Occipital lobe (tissue), 1 donor: ENCODE measurements at regions not wholly inside any gene's neighbourhood (a gene's known extent, or its start where the extent isn't known, plus 50 kb on each side); places are given as distances from the start of the nearest gene placed in this dataset.
"Not testable (repeated sequence)": the region's sequence is repeated elsewhere in the genome, so short reads cannot be mapped to it uniquely, and the experiment has no call there.

Source experiments
- DNase-seq: peaks from one replicate; lab custom pipeline; 2025; lab: John Stamatoyannopoulos, UW

DNA sequence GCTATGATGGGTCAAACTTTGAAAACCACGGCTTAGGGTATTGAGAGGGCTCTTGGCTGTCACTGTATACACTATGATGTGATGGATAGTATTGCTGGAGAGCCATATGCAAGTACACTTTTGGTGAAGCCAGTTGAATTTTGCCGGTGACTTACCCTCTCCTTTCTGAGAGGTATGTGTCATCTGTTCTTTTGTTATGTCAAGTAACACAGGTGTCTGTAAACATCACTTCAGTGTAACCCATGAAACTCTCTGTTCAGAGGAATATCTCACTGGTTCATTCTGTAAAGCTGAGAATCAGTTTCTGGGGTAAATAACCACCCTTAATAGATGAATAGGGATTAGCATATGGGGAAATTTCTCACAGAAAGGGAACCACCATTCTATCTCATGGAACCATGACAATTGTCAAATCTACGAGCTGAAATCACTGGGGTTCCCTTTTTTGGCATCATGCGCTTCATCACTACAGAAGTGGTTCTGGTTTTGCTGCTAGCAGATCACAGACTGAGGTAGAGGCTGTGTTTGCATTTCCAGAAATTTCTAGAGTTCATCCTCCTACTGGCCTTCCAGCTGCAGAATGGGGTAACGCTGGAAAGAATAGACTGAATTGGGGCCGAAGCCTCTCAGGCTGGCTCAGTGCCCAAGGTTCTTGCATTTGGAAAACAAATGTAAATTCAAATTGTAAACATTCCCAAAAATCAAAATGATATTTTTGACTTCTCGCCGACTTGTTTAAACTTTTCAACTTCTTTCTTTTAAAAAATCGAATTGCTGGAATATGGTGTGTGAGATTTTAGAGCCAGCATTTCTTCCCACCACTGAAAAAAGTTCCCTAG, 83.3 kb upstream of the CREB5 start:
- no peak for DNase-seq

- no peak for DNase-seq
Measured at GRCh38 chr7:28329661-28330363, 82.5 kb upstream of the CREB5 start.

DNA sequence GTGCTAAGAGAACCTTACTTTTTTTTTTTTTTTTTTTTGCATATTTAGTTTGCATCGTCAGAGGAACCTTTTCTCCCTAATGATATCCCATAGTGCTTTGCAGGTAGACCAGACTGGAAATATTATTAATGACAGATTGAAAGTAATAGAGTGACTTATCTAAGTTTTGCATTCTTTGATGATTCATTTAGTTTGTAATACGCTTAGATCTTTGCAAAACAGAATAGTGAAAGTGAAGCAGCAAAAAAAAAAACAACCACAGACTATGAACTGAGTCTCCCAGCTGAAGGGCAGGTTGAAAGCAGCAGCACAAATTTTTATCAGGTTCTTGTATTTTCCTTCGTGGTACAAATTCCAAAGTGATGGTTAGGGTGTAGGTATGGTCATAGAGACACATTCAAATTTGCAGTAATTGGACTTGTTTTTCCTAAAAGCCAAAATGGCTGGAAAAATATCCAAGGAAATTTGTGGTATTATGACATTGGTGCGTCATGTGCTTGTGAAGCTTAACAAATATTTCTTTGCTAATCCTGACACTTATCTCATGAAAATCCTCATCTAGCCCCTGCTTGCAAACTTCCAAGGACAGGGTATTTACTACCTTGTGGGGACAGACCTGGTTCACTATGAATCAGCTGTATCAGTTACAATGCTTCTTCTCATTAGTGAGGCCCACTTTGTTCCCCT, 81.8 kb upstream of the CREB5 start:
- no peak for DNase-seq

- no peak for DNase-seq
Measured at GRCh38 chr7:28332046-28332445, 80.3 kb upstream of the CREB5 start.

- not testable (repeated sequence) for DNase-seq
Measured at GRCh38 chr7:28333548-28333947, 78.8 kb upstream of the CREB5 start.

- DNase-seq, result no peak
Measured at GRCh38 chr7:28336806-28337205, 75.5 kb upstream of the CREB5 start.

DNA sequence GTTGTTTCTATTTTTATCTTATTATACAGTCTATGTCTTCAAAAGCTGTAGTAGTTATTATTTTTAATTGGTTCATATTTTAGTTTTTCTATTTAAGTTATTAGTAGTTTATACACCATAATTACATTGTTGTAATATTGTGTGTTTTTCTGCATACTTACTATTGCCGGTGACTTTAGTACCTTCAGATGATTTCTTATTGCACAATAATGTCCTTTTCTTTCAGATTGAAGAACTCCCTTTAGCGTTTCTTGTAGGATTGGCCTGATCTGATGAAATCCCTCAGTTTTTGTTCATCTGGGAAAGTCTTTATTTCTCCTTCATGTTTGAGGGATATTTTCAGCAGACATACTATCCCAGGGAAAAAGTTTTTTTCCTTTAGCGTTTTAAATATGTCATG, 74.3 kb upstream of the CREB5 start:
- DNase-seq, result no peak

- no peak for DNase-seq
Measured at GRCh38 chr7:28343462-28343861, 68.9 kb upstream of the CREB5 start.

DNA sequence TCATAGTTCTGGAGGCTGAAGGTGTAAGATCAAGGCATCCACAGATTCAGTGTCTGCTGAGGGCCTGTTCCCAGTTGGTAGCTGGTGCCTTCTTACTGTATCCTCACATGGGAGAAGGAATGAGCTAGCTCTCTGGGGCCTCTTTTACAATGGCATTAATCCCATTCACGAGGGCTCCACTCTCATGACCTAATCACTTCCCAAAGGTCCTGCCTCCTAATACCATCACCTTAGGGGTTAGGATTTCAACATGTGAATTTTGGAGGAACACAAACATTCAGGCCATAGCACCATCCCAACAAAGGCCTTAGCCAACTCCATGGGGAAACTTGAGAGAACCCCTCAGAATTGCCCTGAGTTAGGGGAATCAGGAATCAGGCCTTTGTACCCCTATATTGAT, 66.1 kb upstream of the CREB5 start:
- DNase-seq, result no peak

DNA sequence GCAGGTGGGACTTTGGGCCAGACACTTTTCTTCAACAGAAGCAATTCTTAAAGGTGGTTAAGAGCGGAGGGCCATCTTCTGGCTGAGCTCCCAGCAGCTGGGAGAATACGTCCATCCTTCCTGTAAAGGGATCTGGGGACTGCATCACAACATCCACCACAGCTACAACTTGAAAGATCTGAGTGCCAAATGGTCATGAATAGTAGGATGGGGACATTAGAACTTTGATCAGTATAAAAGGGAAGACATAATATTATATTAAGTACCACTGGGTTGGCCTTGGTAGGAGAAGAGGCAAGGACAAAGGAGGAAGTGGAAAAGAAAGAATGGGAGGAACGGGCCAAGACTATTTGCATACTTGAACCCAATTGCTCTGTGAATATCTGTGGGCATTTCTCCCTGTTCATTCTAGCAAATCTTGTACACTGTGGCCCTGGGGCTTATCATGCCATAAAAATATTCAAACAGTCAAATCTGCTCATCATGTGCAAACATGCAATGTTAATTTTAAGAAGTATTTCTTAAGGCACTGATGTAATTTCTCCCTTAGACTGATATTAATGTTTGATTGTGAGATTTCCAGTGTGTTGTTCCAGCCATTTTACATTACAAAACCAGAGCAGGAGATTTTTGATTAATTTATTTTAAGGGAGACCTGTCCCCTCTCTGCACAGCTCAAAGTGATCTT, 65.5 kb upstream of the CREB5 start:
- DNase-seq, result no peak

DNA sequence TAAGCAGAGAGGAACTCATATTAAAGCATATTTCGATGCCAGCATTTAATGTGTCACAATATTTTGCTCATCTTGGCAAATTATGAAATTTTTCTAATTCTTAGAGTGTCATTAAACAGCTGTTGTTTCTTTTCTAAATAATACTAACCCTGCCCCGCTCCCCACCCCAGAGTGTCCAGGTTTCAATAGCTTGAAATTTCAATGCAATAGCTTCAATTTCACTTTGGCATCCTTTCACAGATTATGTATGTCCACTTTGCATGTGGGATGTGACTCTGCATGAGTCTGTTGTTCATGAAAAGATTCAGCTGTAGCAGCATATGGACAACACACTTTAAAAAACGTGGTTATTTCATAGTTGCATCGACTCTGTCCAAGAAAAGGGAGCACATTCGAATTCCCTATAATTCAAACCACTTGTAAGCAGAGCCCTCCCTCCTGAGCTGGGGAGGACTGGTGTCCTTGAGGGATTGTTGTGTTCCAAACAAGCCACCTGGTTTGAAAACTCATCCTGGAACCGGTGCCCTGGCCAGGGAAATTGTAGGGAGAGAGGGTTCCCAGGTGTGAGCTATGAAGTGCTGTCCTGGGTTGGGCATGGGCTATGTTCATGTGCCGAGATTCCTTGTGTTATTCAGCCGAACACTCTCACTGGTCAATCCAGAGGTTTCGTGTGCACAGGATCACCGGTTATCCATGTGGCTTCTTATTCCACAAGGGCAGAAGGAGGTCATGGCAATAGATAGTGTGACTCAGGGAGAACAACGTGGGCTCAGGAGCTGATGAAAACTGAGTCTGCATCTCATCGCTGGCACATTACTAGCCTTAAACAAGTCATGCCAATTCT, 64.6 kb upstream of the CREB5 start:
- no peak for DNase-seq

DNA sequence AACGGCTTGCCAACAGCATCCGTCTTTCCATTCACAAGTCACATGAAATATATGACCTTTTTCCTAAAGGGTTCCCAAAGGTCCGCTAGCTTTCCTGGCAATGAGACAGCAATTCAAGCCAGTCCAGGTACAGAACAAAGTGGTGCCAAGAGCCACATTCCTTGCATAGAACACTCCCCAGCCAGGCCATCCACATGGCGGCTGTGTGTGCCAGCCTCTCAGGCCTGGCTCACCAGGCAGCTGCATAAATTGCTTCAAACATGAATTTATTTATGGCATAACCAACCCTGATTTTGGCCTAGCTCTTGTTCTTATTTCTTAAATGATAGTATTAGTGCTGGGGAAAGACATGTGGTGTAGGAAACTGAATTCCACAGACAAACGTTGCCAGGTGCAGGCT, 63.7 kb upstream of the CREB5 start:
- DNase-seq, result no peak

GRCh38 chr7:28349637-28350036, 62.7 kb upstream of the CREB5 start:
- no peak for DNase-seq

DNA sequence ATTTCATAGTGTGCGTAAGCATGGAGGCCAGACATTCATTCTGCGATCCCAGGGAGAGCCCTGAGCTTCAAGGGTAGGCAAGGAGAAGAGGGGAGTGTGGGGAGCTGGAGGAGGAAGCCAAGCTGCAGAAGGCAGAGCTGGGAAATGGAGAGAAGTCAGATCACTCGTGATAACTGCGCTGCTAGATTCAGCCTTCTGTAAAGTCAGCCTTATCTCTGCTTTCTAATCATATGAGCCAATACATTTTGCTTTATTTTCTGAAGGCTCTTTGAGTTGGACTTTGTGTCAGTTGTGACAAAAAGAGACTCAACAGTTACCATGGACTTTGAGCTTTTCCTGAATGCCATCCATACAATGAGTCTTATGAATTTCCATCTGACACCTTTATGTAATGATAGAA, 61.7 kb upstream of the CREB5 start:
- no peak for DNase-seq

- DNase-seq, result no peak
Measured at GRCh38 chr7:28351450-28351849, 60.9 kb upstream of the CREB5 start.

DNA sequence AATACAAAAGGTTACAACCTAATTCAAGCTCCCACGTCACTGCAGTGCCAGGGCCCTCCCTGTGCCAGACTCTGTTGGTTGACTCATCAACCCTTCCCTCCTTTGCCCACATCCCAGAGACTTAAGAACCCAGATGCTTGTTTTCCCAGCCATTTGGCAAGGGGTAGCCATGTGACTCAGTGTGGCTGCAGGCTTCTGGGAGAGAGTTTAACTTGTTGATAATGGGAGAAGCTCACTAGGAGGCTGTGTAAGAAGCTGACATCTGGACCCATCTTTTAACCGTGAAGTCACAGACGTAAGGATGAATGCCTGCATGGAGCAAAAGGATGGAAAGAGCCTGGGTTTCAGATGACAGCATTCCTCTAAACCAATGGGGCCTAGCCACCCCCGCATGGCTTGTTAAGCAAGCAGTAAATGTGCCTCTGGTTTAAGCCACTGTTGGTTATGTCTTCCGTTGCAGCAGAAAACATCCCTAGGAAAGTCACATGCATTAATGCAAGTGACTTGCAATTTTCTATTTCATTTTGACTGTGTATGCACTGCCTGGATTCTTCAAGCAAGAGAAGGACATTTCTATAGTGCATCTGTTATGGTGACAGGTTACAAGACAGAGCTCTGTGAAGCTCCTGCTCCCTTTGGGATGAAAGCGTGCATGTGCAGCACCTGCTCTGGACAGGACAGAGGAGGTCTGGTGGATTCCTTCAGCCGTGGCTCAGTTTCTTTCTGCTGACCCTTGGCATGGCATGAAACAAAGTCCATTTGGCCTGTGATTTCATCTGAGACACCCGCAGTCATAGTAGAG, 57.5 kb upstream of the CREB5 start:
- no peak for DNase-seq

DNA sequence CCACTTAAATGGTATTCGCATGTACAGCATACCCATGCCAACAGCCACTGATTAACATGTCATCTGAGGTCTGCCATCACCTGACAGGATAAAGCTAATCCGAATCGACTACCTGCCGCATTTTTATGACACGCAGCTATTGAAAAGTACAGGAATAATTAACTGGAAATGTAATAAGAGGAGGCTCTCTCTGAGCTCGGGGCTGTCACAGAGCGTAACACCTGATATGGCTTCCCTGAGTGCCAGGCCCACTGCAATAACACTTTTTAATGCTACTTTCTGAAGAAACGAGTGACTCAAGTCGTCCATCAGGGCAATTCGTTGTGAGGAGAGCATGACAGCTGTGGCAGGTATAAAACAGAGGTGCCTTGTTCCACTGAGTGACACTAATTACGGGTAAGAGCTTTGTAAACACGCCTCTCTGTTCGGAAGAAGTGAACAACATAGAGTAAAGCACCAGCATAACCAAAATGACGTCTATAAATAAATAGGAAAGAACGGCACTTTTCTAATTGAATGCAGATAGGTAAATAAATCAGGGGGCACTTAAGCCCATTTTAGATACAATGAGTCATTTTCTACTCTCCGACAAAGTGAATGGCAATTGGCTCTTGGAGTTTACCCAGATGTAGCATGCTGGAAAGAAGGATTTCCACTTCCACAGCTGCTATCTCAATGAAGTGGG, 56.5 kb upstream of the CREB5 start:
- no peak for DNase-seq

- no peak for DNase-seq
Measured at GRCh38 chr7:28356619-28357018, 55.7 kb upstream of the CREB5 start.

GRCh38 chr7:28358423-28358868, 53.9 kb upstream of the CREB5 start:
- no peak for DNase-seq
